DOHH2 (cell line): ENCODE measurements at regions not wholly inside any gene's neighbourhood (a gene's known extent, or its start where the extent isn't known, plus 50 kb on each side); places are given as distances from the start of the nearest gene placed in this dataset.

Experiments
- CTCF ChIP-seq: fragments of 200-600 bp; sonication (generic); IDR thresholded peaks from one replicate; pipeline ENCODE4 v1.5.1; 2014; ENCODE audit warnings: antibody characterized with exemption, mild to moderate bottlenecking, low read depth, low read length; ENCODE audit not compliant: poor library complexity, severe bottlenecking
- EZH2phosphoT487 ChIP-seq: fragments of 200-600 bp; sonication (generic); IDR thresholded peaks from 2 replicates; pipeline ENCODE4 v1.6.1; 2017; ENCODE audit warnings: borderline replicate concordance, mild to moderate bottlenecking, antibody characterized with exemption, low read length, moderate library complexity, mixed read lengths

- no peak for TF ChIP-seq CTCF
- no peak for TF ChIP-seq EZH2phosphoT487
These were observed 55.7 kb upstream of the COL1A2 start for GRCh38 chr7:94338921-94339371.
